Activated CD4-positive, alpha-beta T cell treated with anti-CD3 and anti-CD28 coated beads for 48 hours (primary cell): ENCODE measurements at regions not wholly inside any gene's neighbourhood (a gene's known extent, or its start where the extent isn't known, plus 50 kb on each side); places are given as distances from the start of the nearest gene placed in this dataset.
"Not testable (repeated sequence)": the region's sequence is repeated elsewhere in the genome, so short reads cannot be mapped to it uniquely, and the experiment has no call there.

Source experiments
- DNase-seq: peaks from one replicate; pipeline ENCODE4 v3.0.0-alpha.2; 2020

DNA sequence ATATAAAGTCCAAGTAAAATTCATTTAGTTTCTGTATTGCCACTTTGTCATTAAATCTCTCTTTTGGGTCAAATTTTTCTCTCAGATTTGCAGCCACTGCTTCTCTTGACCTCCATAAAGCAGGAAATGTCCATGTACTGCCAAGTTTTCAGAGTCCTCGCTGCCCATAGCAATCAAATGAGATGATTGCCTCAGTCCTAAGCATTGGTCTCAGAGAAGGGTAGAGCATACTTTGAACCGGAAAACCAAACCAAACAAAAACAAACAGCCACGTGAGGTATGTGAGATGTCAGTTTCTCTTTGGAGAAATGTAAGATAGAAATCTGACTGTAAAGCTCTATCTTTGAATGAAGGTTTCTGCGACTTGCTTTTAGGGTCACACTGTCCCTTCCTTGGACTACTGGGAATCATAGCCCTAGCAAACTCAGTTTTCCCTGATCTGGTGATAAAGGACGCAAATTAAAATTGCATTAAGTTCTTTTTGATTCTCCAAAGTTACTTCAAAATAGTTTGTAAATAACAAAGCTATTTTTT is 505.4 kb upstream of the CITED2 start:
- no peak for DNase-seq

DNA sequence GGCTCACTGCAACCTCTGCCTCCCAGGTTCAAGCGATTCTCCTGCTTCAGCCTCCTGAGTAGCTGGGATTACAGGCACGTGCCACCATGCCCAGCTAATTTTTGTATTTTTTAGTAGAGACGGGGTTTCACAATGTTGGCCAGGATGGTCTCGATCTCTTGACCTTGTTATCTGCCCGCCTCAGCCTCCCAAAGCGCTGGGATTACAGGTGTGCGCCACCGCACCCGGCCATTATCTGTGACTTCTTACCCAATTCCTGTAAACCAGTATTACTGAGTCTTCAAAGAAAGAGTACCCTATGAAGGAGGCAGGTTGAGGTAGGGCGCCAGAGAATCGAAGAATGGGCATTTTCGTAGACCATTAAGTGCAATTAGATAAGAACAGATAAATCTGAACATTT is 504.8 kb upstream of the CITED2 start:
- not testable (repeated sequence) for DNase-seq

- no peak for DNase-seq
These were observed 503.5 kb upstream of the CITED2 start for GRCh38 chr6:139877828-139878405.

DNA sequence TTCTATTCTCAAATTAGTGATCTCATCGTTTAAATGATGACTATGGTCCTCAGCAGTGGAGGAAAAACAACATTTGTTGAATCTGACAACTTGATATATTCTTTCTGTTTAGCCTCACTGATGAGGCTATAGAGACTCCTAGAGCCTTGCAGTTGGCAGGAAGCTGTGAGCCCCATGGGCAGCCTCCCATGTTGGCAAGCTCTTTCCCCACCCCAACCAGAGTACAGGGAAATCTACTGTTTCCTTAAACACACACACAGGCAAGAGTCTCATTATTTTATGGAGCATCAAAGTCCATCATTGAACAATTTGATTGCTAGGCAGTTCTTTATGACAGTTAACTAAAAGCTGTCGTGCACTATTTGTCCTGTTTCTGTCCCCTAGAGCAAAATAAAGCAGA is 498.2 kb upstream of the CITED2 start:
- DNase-seq: no peak

- DNase-seq: no peak
These were observed 497.5 kb upstream of the CITED2 start for GRCh38 chr6:139871803-139872510.

DNA sequence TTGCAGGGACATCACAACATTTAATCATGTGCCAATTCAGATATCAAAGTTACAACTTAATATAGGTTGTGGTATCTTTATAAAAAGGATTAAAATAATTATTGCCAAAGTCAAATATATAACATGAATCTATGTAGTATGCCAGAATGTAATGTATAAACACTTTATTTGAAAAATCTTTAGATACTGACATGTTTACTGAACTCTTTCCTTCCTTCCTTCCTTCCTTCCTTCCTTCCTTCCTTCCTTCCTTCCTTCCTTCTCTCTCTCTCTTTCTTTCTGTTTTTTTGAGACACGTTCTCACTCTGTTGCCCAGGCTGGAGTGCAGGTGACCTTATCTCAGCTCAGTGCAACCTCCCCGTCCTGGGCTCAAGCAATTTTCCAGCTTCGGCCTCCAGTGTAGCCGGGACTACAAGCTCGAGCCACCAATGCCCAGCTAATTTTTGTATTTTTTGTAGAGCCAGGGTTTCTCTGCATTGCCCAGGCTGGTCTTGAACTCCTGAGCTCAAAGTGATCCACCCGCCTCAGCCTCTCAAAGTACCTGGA is 496.8 kb upstream of the CITED2 start:
- no peak for DNase-seq

- DNase-seq: no peak
These were observed 494.1 kb upstream of the CITED2 start for GRCh38 chr6:139868576-139868975.

GRCh38 chr6:139863964-139864363 is 489.5 kb upstream of the CITED2 start:
- DNase-seq: no peak

- no peak for DNase-seq
These were observed 488.9 kb upstream of the CITED2 start for GRCh38 chr6:139863346-139863745.

- no peak for DNase-seq
These were observed 487.9 kb upstream of the CITED2 start for GRCh38 chr6:139862311-139862710.

GRCh38 chr6:139860203-139860602 is 485.8 kb upstream of the CITED2 start:
- no peak for DNase-seq

DNA sequence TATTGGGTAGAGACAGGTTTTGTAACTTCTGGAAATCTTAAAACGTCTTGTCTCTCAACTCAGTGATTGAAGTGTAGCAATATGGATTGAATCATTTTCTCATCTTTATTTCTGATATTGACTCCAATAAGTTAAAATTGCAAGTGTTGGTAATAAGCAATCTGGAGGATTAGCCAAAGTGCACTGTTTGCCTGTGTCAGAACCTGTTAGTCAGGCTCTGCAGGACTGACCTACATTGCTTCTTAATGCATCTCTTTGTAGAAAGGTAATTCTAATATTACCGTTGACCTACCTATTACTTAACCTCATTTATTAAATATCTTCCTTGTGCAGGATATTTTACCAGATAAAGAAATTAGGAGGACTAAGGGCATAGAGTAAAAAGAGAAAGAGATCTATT is 484.0 kb upstream of the CITED2 start:
- no peak for DNase-seq

DNA sequence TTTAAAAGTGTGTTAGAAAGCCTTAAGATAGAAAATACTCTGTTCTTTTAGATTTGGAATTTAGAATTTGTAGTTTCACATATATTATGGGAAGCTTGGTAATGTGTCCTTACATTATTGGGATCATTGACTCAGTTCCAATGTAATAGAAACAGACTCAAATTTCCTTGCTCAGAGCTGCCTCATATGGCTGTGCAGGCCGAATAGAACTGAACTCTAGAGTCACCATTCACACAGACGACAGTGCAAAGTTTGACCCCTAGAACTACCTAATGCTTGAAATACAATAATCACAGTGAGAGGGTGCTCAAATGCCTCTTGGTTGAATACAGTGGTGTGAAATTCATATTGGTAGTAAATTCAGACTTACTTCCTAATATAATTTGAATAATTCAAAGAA is 482.7 kb upstream of the CITED2 start:
- DNase-seq: no peak

GRCh38 chr6:139856562-139856961 is 482.1 kb upstream of the CITED2 start:
- DNase-seq: no peak

DNA sequence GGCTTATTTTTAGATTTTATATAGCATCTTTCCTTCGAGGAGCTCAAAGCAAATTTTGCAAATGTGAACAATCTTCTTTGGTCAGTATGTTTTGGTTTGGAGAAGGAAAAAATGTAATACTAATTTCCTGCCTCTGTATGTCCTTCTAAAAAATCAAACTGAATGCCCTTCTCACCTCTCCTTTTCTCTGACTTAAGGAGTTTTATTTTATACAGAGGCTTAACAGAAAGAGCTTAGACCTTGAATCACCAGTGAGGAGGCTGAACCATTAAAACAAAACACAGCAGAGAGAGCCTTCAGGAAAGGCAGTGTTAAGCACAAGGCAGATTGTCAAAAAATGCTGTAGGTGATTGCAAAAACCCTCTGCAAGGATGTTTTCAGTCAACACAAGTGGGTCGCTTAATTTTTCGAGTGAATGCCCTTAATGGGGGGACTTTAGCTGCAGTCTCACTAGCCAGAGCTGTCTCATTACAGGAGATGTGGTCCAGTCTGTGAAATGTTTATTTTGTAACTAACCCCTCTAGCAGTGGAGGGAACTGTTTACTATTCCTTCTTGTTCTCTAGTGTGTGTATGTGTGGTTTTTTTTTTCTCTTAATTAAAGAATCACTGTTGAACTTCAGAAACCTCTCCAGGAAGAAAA is 481.3 kb upstream of the CITED2 start:
- no peak for DNase-seq

DNA sequence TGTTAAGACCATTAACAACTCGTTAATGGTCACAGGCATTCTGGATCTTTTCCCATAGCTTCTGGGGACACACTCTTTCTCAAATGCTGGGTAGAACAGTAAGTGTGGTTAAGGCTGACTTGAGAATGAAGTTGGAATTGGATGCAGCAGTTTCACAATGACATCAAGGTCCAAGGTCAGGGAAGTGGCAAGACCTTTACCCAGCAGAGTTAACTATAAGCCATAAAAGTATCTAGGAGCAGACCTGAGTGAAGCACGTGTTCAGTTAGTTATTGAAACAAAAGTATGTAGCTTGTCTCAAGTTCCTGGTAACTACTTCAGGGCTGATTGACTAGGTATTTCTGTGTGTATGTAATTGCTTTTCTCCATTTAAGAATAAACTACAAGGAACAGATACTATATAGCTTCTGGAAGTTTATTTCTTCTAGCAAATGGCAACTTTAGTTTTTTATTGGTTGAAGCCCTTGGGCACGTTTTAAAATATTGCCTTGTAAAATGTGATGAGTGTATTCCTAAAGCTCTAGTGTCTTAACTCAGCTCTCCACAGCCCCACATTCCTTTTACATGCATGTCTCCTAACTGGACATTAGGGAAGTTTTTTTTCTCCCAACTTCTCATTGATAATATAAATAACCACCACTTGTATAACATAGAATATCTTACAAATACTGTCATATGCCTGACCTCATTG is 479.0 kb upstream of the CITED2 start:
- no peak for DNase-seq

- no peak for DNase-seq
These were observed 478.2 kb upstream of the CITED2 start for GRCh38 chr6:139852488-139853140.

- DNase-seq: no peak
These were observed 477.6 kb upstream of the CITED2 start for GRCh38 chr6:139852067-139852466.

DNA sequence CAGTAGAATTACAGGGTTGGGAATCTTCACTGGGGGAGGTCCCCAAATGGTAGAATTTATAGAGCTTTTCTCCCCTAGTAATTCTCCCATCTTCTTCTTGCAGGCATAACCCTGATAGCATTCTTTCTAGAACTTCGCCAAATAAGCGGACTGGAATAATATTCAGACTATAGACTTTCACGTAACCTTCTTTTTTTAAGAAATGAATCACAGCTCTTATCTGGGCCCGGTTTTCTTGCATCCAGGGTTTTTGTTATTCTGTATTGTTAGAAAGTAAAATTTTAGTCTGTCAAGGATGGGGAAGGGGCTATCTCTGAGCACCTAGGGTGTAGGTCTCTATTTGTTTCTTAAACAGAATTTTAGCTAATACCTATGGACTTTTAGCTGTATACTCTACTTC is 476.8 kb upstream of the CITED2 start:
- DNase-seq: no peak

DNA sequence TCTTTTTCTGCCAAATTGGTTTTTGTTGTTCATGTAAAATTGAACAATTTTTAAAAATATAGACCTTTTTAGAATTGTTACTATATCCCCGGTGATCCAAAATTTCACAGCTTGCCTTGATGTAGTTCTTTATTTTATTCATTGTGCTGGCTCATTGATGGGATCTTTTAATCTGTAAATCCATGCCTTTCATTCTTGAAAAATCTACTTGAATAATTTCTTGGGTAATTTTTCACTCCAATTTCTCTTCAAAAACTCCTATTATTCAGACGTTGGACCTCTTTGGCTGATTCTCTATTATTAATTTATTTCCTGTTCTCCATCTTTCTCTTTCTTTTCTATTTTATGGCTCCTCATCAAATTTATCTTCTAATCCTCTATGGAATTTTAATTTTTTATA is 476.1 kb upstream of the CITED2 start:
- no peak for DNase-seq

GRCh38 chr6:139847457-139847813 is 473.0 kb upstream of the CITED2 start:
- DNase-seq: no peak

GRCh38 chr6:139846538-139847456 is 472.3 kb upstream of the CITED2 start:
- no peak for DNase-seq
